ENCODE measurements at regions not wholly inside any gene's neighbourhood (a gene's known extent, or its start where the extent isn't known, plus 50 kb on each side); places are given as distances from the start of the nearest gene placed in this dataset.
"Not testable (repeated sequence)": the region's sequence is repeated elsewhere in the genome, so short reads cannot be mapped to it uniquely, and the experiment has no call there.

GRCh38 chr1:95668165-95668564 lies 434.2 kb downstream of the RWDD3 start:
- Histone ChIP-seq H3F3A (ENCODE audit: insufficient read depth) (no peaks in the 10 kb centered on the region), H3K27me3 (ENCODE audit: low read length) (no peaks in the 10 kb centered on the region), H3K9me2 (replicated peaks; ENCODE audit: insufficient read depth, low read length) (no peaks in the 10 kb centered on the region), H3K4me2 (ENCODE audit: low read depth, low read length, poor library complexity, severe bottlenecking) (no peak overlapping the region), H3K4me3 (ENCODE audit: insufficient read depth, low read length, poor library complexity, severe bottlenecking) (no peak overlapping the region), H4K20me1 (ENCODE audit: low read depth, low read length) (no peaks in the 10 kb centered on the region), H3K9ac (ENCODE audit: low read length) (no peak overlapping the region), H2AFZ (ENCODE audit: low read depth, low read length, severe bottlenecking) (no peak overlapping the region), H3K79me2 (ENCODE audit: insufficient read depth, low read length) (no peaks in the 10 kb centered on the region), H3K27ac (ENCODE audit: low read depth, low read length) (no peak overlapping the region), H3K9me3 (ENCODE audit: insufficient read depth, low read length) (no peaks in the 10 kb centered on the region), H3K36me3 (ENCODE audit: low read length) (no peaks in the 10 kb centered on the region)
- TF ChIP-seq EZH2phosphoT487 (conservative IDR thresholded peaks at IDR 0.05; ENCODE audit: low read length): no peak
- TF ChIP-seq, protein P1, sequence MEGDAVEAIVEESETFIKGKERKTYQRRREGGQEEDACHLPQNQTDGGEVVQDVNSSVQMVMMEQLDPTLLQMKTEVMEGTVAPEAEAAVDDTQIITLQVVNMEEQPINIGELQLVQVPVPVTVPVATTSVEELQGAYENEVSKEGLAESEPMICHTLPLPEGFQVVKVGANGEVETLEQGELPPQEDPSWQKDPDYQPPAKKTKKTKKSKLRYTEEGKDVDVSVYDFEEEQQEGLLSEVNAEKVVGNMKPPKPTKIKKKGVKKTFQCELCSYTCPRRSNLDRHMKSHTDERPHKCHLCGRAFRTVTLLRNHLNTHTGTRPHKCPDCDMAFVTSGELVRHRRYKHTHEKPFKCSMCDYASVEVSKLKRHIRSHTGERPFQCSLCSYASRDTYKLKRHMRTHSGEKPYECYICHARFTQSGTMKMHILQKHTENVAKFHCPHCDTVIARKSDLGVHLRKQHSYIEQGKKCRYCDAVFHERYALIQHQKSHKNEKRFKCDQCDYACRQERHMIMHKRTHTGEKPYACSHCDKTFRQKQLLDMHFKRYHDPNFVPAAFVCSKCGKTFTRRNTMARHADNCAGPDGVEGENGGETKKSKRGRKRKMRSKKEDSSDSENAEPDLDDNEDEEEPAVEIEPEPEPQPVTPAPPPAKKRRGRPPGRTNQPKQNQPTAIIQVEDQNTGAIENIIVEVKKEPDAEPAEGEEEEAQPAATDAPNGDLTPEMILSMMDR (IDR thresholded peaks at IDR 0.05; ENCODE audit: insufficient read depth, low read length, poor library complexity, severe bottlenecking): no peak

DNA sequence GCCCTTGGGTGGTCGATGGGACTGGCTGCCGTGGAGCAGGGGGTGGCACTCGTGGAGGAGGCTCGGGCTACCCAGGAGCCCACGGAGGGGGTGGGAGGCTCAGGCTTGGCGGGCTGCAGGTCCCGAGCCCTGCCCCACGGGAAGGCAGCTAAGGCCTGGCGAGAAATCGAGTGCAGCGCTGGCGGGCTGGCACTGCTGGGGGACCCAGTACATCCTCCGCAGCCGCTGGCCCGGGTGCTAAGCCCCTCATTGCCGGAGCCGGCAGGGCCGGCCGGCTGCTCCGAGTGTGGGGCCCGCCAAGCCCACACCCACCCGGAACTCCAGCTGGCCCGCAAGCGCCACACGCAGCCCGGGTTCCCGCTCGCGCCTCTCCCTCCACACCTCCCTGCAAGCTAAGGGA lies 435.6 kb downstream of the RWDD3 start:
- not testable (repeated sequence) for H3K4me2 ChIP-seq (ENCODE audit: low read depth, low read length, poor library complexity, severe bottlenecking); H3K9me2 ChIP-seq (replicated peaks; ENCODE audit: insufficient read depth, low read length); H3K9ac ChIP-seq (ENCODE audit: low read length); H3K27me3 ChIP-seq (ENCODE audit: low read length); H3K9me3 ChIP-seq (ENCODE audit: insufficient read depth, low read length); H2AFZ ChIP-seq (ENCODE audit: low read depth, low read length, severe bottlenecking); H3K36me3 ChIP-seq (ENCODE audit: low read length); H3F3A ChIP-seq (ENCODE audit: insufficient read depth); H4K20me1 ChIP-seq (ENCODE audit: low read depth, low read length); H3K79me2 ChIP-seq (ENCODE audit: insufficient read depth, low read length); H3K27ac ChIP-seq (ENCODE audit: low read depth, low read length); H3K4me3 ChIP-seq (ENCODE audit: insufficient read depth, low read length, poor library complexity, severe bottlenecking)

- Histone ChIP-seq H3K4me2 (ENCODE audit: low read depth, low read length, poor library complexity, severe bottlenecking) (no peak overlapping the region), H3K36me3 (ENCODE audit: low read length) (no peaks in the 10 kb centered on the region), H2AFZ (ENCODE audit: low read depth, low read length, severe bottlenecking) (no peak overlapping the region), H3K27me3 (ENCODE audit: low read length) (no peaks in the 10 kb centered on the region), H3K4me3 (ENCODE audit: insufficient read depth, low read length, poor library complexity, severe bottlenecking) (no peak overlapping the region), H3K9ac (ENCODE audit: low read length) (no peak overlapping the region), H3F3A (ENCODE audit: insufficient read depth) (no peaks in the 10 kb centered on the region), H4K20me1 (ENCODE audit: low read depth, low read length) (no peaks in the 10 kb centered on the region), H3K9me2 (replicated peaks; ENCODE audit: insufficient read depth, low read length) (no peaks in the 10 kb centered on the region), H3K9me3 (ENCODE audit: insufficient read depth, low read length) (no peaks in the 10 kb centered on the region), H3K27ac (ENCODE audit: low read depth, low read length) (no peak overlapping the region), H3K79me2 (ENCODE audit: insufficient read depth, low read length) (no peaks in the 10 kb centered on the region)
- no peak for TF ChIP-seq EZH2phosphoT487 (conservative IDR thresholded peaks at IDR 0.05; ENCODE audit: low read length)
- TF ChIP-seq, protein P1 (IDR thresholded peaks at IDR 0.05; ENCODE audit: insufficient read depth, low read length, poor library complexity, severe bottlenecking): no peak
These were observed 437.1 kb downstream of the RWDD3 start for GRCh38 chr1:95671098-95671497.

DNA sequence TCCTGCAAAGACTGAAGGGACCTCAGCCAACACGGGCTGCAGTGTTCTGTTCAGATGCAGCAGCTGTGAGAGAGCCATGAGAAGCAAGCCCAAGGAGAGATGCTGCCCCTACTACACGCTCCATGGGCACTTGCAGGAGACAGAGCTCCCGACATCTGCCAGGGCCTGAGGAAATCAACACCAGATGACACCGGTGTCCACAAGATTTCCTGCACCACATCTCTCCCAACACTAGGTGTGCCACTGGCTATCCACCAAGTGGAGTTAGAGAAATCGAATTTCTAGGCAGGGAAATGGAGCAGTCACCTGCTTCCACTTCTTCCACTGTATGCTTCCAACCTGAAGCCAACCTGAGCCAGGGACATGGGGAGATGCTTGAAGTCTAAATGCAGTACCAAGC lies 445.3 kb downstream of the RWDD3 start:
- Histone ChIP-seq H3K27me3 (ENCODE audit: low read length) (no peaks in the 10 kb centered on the region), H3K27ac (ENCODE audit: low read depth, low read length) (no peak overlapping the region), H3K79me2 (ENCODE audit: insufficient read depth, low read length) (no peaks in the 10 kb centered on the region), H4K20me1 (ENCODE audit: low read depth, low read length) (no peaks in the 10 kb centered on the region), H3K9ac (ENCODE audit: low read length) (no peak overlapping the region), H3K9me3 (ENCODE audit: insufficient read depth, low read length) (no peaks in the 10 kb centered on the region), H3K4me2 (ENCODE audit: low read depth, low read length, poor library complexity, severe bottlenecking) (no peak overlapping the region), H3K36me3 (ENCODE audit: low read length) (no peaks in the 10 kb centered on the region), H3K9me2 (replicated peaks; ENCODE audit: insufficient read depth, low read length) (no peaks in the 10 kb centered on the region), H3F3A (ENCODE audit: insufficient read depth) (no peaks in the 10 kb centered on the region), H2AFZ (ENCODE audit: low read depth, low read length, severe bottlenecking) (no peak overlapping the region), H3K4me3 (ENCODE audit: insufficient read depth, low read length, poor library complexity, severe bottlenecking) (no peak overlapping the region)
- TF ChIP-seq EZH2phosphoT487 (conservative IDR thresholded peaks at IDR 0.05; ENCODE audit: low read length): no peak
- TF ChIP-seq, protein P1 (IDR thresholded peaks at IDR 0.05; ENCODE audit: insufficient read depth, low read length, poor library complexity, severe bottlenecking): no peak
